NCI-H1092 (cell line): ENCODE measurements at regions not wholly inside any gene's neighbourhood (a gene's known extent, or its start where the extent isn't known, plus 50 kb on each side); places are given as distances from the start of the nearest gene placed in this dataset.

Source experiments
- DNase-seq: peaks from one replicate; lab custom pipeline; 2025; lab: John Stamatoyannopoulos, UW

DNA sequence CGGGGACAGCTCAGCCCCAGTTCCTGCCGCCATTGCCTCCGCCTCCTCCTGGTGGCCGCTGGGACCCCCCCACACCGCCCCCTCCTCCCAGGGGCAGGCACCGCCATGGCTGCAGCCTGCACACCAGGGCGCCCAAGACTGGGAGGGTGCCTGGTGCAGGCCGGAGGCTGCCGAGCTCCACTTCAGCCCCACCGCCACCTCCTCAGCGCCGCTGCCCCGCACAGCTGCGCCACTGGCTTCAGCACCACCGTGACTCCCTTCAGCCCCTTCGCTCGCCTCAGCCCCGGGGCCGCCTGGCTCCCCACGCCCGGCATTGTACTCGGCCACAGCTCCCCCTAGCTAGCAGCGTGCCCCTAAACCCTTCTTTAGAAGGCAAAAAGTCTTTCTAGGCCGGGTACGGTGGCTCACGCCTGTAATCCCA, 131.1 kb downstream of the CRYBB2 start:
- DNase-seq, result no peak

DNA sequence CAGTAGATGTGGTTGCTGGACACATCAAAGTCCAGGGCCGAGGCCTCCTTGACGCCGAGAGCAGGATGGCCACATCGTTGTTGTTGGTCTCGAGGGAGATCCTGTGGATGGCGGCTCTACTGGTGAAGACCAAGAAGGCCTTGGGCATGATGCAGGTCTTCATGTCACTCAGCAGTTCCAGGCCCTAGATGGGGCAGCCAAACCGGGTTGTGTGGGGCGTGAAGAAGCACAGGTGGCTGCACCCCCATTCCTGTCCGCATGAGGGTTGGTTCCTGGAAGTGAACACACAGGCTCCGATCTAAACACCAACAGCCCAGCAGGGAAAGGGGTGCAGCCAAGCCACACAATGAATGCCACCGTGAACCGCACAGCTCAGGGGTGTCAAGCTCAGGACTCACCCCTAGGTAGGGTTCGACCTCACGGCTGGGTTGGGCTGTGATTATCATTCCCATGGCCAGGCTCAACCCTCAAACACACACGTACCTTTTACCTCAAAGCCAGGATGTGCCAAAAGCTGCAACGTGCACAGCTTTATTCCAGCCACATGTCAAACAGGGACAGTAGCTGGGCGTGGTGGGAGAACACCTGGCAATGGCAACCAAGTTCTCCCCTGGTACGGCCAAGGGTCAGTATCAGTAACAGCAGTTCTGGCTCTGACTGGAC, 132.3 kb downstream of the CRYBB2 start:
- DNase-seq, result no peak

DNA sequence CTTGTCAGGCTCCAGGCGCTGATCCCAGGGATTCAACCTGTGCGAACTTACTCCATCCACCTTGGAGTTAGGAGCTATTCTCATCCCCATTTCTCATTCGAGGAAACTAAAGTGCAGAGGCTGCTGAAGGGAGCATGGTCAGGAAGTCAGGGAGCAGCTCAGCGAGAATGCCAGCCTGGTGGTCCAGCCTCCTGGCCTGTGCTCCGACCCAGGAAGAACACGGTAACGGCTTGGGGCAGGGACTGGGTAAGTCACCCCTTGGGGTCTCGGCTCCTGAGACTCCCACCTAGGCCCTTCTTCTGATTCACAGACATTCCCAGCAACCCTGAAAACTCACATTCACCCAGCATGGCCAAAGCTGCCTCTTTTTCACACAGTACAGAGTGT, 132.8 kb downstream of the CRYBB2 start:
- no peak for DNase-seq

DNA sequence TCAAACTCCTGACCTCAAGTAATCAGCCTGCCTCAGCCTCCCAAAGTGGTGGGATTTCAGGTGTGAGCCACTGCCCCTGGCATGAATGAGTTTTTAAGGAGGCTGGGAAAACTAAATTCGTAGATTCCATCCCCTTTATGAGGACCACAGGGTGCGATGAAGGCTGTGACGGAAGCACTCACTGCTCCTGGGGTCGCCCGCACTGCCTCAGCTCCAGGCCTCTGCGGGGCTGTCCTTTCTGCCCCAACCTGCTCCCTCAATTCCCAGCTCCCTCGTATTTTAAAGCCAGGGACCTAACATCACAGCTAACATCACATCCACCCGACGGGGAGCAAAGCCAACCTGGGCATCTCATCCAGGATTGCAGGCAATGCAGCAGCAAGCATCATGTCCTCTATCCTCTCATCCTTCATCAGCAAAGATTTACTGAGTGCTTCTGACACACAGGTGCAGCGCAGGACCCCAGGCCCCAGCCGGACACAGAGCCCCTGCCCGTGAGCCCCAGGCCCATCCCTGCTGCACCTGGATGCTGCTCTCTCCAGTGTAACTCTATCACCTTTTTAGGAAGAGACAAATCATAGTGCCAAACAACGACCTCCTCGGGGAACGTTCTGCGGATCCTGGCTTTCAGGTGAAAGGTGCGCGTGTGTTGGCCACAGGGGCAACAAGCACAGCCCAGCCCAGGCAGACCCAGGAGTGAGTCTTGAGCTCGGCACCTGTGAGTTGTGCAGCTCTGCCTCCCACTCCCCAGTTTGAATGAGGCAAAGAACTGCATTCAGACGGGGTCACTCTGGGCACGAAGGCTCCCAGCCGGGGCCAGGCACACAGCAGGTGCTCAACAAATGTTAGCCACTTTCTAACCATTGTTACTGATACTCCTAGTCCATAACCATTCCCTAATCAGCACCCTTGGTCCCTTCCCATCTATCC, 134.3 kb downstream of the CRYBB2 start:
- DNase-seq, result no peak

DNA sequence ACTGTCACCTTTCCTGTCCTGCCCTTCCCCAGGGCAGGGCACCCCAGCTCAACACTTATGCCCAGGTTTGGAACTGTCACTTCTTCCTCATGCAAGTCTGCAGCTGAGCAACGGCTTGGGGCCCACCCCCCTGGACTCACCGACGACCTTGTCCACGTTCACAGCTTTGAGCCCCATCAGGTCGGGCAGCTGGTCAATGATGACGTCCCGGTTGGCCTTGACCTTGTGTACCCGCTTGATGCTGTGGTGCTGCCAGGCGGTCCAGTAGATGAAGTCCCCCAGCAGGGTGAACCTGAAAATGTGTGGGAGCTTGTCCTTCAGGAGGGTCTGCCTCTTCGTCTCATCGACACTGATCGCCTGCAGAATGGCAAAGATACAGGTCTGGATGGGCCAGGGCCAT, 135.0 kb downstream of the CRYBB2 start:
- no peak for DNase-seq

DNA sequence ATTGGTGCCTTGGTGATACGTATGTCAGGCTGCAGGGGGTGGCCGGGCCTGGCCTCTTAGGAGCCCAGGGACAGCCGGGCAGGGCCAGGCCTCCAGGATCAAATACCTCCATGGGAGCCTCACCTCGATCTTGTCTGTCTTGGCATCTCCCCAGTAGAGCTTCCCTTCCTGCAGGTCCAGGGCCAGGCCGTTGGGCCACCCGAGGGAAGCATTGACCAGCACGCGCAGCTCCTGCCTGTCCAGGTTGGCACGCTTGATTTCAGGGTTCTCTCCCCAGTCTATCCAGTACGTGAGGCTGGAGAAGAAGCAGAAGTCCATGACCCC, 137.7 kb downstream of the CRYBB2 start:
- no peak for DNase-seq

DNA sequence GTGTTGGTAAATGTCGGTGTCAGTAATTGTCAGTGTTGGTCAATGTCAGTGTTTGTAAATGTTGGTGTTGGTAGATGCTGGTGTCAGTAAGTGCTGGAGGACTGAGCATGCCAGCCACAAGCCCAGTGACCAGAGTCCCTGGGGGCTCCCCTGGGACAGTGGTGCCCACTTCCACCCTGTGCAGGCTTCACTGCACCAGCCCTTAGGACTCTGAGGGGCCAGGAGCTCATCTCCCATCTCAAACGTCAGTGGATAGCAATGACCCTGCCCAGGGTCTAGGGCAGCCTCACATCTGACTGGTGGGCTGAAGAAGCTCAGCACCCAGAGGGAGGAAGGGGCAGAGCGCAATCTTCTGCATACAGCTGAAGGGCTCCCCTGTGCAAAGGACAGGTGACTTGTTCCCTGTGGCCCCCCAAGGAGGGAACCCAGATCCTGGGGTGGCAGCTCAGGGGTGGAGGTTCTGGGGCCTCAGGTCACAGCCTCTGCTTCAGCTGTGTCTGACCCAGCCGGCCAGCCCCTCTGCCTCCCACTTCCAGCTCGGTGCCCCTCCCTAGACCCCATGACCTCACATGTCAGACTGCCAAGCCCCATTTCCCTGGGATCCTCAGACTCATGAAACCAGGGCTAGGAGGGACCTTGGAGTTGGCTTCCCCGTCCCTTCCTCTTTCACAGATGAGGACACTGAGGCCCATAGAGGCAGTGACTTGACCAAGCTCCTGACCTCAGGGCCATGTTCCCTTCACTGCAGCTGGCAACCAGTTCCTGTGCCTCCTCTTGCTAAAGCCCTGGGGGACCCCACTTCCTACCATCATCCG, 138.4 kb downstream of the CRYBB2 start:
- no peak for DNase-seq

DNA sequence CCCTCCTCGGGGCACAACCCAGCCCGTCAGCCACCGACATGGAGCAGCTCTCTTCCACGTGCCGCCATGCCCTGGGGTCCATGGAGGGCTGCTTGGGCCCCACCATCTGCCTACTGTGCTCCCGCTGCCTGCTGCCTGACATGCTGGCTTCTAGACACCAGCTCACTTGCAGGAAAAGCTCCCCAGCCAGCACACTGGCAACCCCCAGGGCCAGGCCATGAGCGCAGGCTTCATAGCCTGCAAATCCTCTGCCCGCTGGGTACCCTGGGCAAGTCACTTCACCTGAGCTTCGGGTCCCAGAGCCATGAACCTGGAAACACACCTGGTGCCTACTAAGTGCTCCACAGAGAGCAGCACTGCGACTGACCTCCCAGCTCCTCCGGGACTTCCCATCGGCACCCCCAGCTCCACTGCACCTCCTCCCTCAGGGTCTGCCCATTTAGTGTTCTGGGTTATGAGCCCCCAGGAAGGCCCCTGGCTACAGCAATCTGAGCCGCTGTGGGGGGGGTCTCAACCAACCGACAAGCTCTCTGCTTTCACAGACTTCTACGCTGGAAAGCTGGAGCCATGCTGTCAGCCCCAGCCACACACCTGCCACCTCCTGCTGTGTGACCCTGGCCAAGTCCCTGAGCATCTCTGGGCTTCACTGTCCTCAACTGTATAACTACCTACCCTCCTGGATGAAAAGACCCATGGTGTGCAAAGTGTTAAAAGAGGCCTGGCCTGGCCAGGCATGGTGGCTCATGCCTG, 139.2 kb downstream of the CRYBB2 start:
- no peak for DNase-seq

DNA sequence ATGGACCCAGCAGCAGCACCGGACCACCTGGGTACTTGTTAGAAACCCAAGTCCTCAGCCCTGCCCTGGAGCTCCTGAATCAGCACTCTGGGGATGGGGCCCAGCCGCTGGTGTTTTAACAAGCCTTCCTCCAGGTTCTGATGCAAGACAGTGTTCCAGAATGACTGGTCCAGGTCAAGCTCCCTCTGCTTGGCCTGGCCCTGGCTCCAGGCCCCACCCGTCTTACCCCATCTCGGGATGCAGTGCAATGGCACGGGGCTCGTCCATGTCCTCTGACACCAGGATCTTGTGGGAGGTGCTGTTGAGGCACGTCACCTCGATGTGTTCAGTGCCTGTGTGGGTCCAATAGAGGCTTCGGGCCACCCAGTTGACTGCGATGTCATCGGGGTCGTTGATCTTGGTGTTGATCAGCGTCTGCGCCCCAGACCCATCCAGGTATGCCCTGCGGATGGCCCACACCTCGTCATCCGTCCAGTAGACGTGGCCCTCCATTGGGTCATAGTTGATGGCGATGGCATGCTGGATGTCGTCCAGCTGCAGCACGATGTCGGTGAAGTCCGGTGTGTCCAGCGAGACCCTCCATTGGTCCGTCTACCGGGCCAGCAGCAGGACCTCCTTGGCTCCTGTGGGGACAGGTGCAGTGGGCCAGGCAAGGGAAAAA, 140.3 kb downstream of the CRYBB2 start:
- no peak for DNase-seq

DNA sequence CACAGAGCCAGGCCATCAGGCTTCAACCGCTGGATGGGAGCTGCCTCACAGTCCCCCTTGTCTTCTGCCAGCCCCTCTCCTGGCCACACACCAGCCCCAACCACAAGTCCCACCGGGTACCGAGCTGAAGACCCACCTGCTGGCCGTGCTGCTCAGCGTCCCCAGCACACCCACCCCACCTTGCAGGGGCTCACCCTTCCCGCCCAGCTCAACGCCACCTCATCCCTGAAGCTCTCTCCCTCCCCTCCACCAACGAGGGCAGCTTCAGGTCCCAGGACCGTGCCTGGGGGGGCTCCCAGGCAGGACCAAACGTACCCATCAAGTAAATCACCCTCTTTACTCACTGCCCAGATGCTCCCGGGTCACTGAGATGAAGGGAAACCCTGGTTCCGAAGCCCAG, 141.0 kb downstream of the CRYBB2 start:
- no peak for DNase-seq

DNA sequence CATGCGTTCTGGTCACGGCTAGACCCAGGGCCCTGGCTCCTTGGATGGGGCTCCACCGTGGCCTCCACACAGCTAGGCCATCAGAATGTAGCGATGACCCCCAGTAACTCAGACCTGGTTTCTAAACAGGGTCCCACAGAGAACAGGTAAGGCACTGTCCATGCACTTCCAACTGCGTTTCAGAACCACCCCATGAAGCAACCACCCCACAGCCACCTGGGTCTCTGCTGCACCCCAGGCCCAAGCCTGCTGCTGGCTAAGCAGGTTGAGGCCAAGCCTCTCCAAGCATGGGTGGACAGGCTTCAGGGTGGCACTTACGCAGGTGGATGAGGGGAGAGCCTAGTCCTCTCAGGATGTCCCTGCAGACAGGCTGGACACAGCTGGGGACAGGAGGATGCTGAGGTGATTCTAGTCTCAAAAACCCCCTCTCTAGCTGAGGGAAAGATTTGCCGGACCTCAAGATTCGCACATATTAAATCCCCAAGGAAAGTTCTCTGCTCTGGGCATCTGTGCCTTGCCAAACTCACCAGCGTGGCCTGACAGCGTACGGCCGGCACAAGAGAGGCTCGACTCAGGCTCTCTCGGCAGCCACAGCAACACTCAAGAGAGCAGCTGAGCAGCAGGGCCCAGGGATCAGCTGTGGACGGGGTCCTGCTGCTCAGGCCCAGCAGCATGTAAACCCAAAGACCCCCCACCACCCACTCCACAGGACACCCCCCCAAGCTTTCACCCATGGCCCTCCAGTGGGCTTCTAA, 141.6 kb downstream of the CRYBB2 start:
- DNase-seq, result no peak

DNA sequence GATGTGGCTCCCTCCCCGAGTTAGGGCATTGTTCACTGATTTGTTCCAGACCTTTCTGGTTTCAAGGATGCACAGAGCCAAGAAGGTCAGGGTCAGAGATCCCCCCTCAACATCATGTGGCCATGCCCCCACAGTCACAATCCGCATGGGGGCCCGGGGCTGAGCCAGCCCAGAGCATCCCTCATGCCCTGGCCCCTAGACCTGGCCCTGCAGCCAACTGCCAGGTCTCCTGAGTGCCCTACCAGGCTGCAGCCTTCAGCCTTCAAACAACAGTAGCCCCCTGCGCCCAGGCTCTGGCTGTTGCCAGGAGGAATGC, 142.4 kb downstream of the CRYBB2 start:
- DNase-seq, result no peak

DNA sequence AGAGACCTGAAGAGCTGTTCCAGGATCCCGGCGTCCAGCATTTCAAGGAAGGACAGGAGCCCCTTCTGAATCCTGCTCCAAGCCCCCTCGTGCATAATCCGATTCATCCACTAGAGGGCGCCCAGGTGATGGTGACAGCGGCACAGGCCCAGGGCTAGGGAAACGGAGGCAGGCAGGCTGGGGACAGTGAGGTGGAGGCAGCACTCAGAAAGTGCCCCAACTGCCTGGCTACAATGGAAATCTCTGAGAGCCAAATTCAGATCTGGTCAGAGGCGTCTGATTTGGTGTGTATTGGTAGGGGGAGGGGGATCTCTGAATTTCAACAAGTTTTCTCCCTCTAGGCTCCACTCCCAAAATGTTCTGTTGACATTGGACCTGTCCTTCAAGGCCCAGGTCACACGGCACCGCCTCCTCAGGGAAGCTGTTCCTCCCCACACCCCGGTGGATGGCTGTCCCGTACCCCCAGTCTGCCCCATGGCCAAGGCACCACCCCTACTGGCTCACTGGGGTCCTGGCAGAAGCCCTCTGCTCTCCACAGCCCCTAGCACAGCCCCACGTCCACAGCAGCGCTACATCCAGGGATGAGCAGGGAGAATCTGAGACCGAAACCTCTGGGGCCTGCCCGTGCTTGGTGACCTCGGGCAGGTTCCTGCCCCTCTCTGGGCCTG, 142.9 kb downstream of the CRYBB2 start:
- DNase-seq, result peak; percentile 33

DNA sequence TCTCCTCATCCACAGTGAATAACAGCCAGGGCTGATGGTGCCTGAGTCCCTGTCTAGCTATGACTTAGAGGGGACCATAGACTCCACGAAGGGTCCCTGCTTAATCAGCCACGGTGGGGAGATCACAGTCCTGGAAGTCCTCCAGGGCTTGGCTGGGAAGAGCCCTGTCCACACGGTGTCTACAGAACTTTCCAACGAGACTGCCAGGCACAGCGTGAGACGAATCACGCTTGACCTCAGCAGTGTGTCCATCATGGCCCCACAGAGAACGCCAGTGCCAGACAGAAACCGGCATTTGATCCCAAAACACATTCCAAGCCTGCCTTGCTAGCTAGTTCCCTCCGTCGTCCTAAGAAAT, 143.4 kb downstream of the CRYBB2 start:
- DNase-seq, result no peak

DNA sequence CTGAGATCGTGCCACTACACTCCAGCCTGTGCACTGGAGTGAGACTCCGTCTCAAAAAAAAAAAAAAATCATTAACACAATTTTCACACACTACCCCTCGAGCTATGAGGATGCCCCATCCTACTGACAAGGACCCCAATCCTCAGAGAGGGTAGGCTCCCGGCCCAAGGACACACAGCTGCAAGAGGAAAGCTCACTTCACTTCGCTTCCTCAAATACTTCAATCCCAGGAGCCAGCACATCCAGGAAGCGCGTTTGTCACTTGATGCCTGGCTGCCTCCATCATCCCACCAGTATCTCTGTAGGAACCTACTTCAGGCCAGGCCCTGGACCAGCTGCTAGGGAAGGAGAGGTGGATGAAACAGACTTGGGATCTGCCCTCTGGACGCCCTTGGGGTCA, 144.0 kb downstream of the CRYBB2 start:
- DNase-seq, result no peak

DNA sequence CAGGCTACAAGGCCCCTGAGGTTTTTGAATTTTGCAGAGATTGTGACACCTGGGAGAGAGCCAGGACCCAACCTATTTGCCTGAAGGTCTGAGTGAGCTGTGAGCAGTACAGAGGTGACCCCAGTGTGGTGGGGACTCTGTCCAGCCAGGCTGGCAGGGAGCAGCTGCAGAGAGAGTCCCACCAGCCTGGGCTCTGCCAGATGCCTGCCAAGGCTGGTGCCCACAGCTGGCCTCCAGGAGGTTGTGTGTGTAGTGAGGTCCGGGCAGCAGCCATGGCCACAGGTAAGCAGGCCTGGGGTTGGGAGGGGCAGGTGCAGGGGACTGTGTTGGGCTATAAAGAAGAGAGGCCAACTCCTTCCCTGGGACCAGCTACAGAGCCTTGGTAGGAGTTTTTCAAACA, 144.8 kb downstream of the CRYBB2 start:
- no peak for DNase-seq

DNA sequence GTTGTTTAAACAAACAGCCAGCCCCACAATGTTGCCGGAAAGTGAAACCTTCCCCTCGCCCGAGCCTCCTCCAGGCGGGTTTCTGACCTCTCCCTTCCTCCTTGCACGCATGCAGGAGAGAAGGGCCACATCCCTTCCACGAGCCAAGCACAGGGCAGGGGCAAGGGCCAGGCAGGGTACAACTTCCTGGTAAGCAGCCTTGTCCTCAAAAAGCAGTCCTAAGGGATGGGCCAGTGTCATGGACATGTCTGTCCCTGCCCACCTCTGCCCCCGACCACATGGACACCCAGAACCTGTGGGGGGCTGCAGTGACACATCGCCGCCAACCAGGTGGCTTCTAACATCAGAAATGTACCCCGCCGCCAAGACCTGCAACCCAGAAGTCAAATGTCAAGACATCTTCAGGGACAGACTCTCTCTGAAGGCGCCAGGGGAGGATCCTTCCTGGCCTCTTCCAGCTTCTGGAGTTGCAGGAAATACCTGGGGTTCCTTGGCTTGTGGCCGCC, 145.3 kb downstream of the CRYBB2 start:
- no peak for DNase-seq

DNA sequence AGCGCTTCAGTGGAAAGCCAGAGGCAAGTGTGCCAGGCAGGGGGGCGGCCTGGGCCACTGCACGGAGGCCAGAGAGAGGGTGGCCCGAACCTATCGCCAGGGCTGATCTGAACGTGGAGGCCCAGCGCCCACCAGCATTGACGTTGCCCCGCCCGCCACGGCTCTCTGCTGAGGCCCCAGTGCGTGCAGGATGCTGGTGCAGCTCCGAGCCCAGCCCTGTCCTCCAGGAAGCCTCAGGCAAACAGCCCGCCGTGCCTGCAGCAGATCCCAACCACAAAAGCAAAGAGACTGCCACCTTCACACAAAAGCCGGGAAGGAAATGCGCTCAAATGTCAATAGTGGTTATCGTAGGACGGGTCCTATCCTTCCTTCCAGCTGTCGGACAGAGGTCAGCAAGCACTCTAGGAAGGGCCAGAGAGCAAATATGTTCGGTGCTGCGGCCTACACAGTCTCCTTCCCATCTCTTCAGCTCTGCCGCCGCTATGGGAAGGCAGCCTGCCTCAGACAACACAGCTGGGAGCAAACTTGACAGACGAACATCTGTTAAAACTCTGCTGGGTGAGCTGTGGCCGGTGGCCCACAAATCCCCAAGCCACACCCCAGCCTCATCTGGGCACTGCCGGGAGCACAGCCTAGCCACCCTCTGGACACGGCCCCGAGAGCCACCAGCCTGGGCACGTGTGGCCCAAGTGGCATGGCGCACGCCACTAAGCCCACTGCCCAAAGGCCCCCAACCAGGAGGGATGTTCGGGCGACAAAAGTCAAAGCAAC, 146.2 kb downstream of the CRYBB2 start:
- no peak for DNase-seq

DNA sequence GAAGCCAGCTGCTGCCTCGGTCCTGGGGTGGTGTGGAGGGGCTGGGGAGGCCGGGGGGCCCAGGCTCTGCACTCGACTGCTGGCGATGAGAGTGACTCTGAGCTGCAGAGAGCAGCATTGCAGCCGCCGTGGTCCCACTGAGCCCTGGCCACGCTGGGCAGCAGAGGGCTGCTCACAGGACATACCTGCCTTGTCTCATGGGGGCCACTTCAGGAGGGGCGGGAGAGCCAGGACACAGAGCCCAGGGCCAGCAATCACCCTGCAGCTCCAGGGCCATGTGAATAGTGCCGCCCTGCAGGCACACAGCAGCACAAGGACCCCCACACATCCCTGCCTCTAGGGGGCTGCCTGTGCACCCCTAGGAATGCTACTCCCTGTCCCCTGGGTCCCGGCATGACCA, 147.0 kb downstream of the CRYBB2 start:
- DNase-seq, result no peak
